ENCODE measurements at regions not wholly inside any gene's neighbourhood (a gene's known extent, or its start where the extent isn't known, plus 50 kb on each side); places are given as distances from the start of the nearest gene placed in this dataset.

DNA sequence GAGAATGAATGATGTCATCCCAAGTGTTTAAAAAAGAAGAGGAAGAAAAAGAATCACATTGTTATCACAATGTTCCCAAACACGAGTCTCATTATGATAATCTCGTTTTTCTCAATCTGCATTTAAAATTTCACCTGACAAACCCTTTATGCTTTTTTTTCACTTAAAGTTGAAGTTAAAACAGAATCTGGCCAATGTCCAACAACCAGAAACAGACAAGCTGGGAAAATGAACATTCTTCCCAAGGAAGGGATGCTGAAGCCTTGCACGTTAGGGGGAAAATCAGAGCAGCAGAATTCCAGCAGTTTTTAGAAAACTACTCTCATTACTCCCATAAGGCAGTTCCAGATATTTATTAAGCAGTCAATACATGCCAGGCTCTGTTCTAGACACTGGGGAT lies 245.3 kb downstream of the TMEM182 start:
- Histone ChIP-seq H3K27ac (ENCODE audit: insufficient read depth, low read length, poor library complexity, severe bottlenecking) (no peak overlapping the region), H3K4me1 (ENCODE audit: control insufficient read depth, insufficient read depth, low read length, poor library complexity, severe bottlenecking) (no peaks in the 10 kb centered on the region), H3K4me3 (ENCODE audit: low read depth, low read length) (no peak overlapping the region), H3K27me3 (ENCODE audit: control insufficient read depth, insufficient read depth, low read length) (no peaks in the 10 kb centered on the region), H3K9me3 (ENCODE audit: control insufficient read depth in 2 of 2, low read length in 2 of 2) (no peaks in the 10 kb centered on the region), H3K36me3 (ENCODE audit: control insufficient read depth, insufficient read depth, low read length) (no peaks in the 10 kb centered on the region)
- H3K9me3 Mint-ChIP-seq, result peaks cover 0 to 6% (median 4%) of the 10 kb centered on the region in 7 donors
- H3K27ac Mint-ChIP-seq, result no peak overlapping the region
- H3K27me3 Mint-ChIP-seq, result no peaks in the 10 kb centered on the region
- no peak overlapping the region for H3K4me3 Mint-ChIP-seq
- no peak for DNase-seq
- ATAC-seq (ENCODE audit: low read depth in 2 of 2), result no peak
- H3K36me3 Mint-ChIP-seq, result no peaks in the 10 kb centered on the region
- H3K4me1 Mint-ChIP-seq, result no peaks in the 10 kb centered on the region

DNA sequence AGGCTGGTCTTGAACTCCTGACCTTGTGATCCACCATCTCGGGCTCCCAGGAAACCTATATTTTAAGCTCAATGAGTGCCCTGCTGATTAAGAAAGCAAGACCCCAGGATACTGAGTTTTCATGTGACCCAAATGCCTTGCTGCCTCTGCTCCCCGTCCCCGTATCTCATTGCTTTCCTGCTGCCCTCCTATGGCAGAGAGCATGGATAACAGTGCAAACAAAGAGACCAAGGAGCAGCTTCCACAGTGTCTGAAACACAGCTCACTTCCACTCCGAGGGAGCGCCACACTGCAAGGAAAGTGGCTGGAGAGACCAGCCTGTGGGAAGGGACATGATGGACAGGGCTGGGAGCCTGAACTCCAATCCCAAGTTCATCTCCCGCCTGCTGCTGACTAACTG lies 246.8 kb downstream of the TMEM182 start:
- H3K4me1 ChIP-seq (ENCODE audit: control insufficient read depth, insufficient read depth, low read length, poor library complexity, severe bottlenecking), result no peaks in the 10 kb centered on the region
- no peaks in the 10 kb centered on the region for H3K36me3 ChIP-seq (ENCODE audit: control insufficient read depth, insufficient read depth, low read length)
- peaks cover 0 to 4% (median 0%) of the 10 kb centered on the region in 7 donors for H3K9me3 Mint-ChIP-seq
- no peaks in the 10 kb centered on the region for H3K27me3 ChIP-seq (ENCODE audit: control insufficient read depth, insufficient read depth, low read length)
- ATAC-seq (ENCODE audit: low read depth in 2 of 2), result no peak
- no peaks in the 10 kb centered on the region for H3K27me3 Mint-ChIP-seq
- H3K36me3 Mint-ChIP-seq, result no peaks in the 10 kb centered on the region
- H3K9me3 ChIP-seq (ENCODE audit: control insufficient read depth in 2 of 2, low read length in 2 of 2), result no peaks in the 10 kb centered on the region
- no peak for DNase-seq
- no peak overlapping the region for H3K4me3 ChIP-seq (ENCODE audit: low read depth, low read length)
- H3K4me1 Mint-ChIP-seq, result no peaks in the 10 kb centered on the region
- H3K4me3 Mint-ChIP-seq, result no peak overlapping the region
- no peak overlapping the region for H3K27ac Mint-ChIP-seq
- H3K27ac ChIP-seq (ENCODE audit: insufficient read depth, low read length, poor library complexity, severe bottlenecking), result no peak overlapping the region

DNA sequence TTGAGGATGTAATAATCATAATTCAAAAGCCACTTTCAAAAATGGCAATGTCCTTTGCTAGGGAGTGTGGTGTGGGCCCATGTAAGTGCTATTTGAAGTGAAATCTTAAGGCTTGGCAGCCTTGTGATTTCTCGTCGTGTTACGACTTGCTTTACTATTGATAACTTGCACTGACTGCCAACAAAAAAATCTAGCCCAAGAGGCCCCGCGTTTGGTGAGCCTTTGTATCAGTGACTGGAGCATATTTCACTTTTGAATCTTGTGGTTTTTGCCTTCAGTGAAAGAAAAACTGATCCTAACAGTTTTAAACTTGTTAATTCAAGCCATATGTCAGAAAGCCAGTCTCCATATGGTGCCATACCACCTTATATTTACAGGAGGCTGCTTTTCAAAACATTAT lies 248.0 kb downstream of the TMEM182 start:
- no peak for ATAC-seq (ENCODE audit: low read depth in 2 of 2)
- Histone ChIP-seq H3K4me1 (ENCODE audit: control insufficient read depth, insufficient read depth, low read length, poor library complexity, severe bottlenecking) (no peaks in the 10 kb centered on the region), H3K4me3 (ENCODE audit: low read depth, low read length) (no peak overlapping the region), H3K9me3 (ENCODE audit: control insufficient read depth in 2 of 2, low read length in 2 of 2) (no peaks in the 10 kb centered on the region), H3K27me3 (ENCODE audit: control insufficient read depth, insufficient read depth, low read length) (no peaks in the 10 kb centered on the region), H3K27ac (ENCODE audit: insufficient read depth, low read length, poor library complexity, severe bottlenecking) (no peak overlapping the region), H3K36me3 (ENCODE audit: control insufficient read depth, insufficient read depth, low read length) (no peaks in the 10 kb centered on the region)
- H3K4me1 Mint-ChIP-seq, result no peaks in the 10 kb centered on the region
- no peak for DNase-seq
- H3K27me3 Mint-ChIP-seq, result no peaks in the 10 kb centered on the region
- H3K36me3 Mint-ChIP-seq, result no peaks in the 10 kb centered on the region
- peaks cover 0 to 2% (median 0%) of the 10 kb centered on the region in 7 donors for H3K9me3 Mint-ChIP-seq
- no peak overlapping the region for H3K4me3 Mint-ChIP-seq
- no peak overlapping the region for H3K27ac Mint-ChIP-seq

DNA sequence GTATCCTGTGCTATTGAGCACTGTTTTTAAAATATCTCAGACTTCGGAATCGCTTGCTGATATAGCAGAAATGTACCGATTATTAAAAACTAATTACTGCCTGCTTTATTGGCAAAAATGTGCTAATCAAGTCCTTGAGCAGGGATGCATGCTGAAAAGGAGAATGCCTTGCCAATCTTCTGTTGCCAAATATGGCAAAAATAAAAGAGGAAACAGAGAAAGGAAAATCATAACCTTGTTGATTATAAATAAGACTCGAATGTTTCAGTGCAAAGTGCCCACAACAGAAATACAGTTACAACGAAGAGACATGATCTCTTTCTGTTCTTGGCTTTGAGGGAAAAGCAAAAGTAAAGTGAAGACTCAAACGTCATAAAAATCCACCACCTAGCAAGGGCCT lies 248.5 kb downstream of the TMEM182 start:
- Mint-ChIP-seq H3K4me1 (no peaks in the 10 kb centered on the region), H3K36me3 (no peaks in the 10 kb centered on the region), H3K4me3 (no peak overlapping the region), H3K27ac (no peak overlapping the region), H3K27me3 (no peaks in the 10 kb centered on the region), H3K9me3 (peaks cover 0 to 2% (median 0%) of the 10 kb centered on the region in 7 donors)
- DNase-seq (no peak), ATAC-seq (ENCODE audit: low read depth in 2 of 2) (no peak)
- H3K4me1 ChIP-seq (ENCODE audit: control insufficient read depth, insufficient read depth, low read length, poor library complexity, severe bottlenecking), result no peaks in the 10 kb centered on the region
- no peaks in the 10 kb centered on the region for H3K9me3 ChIP-seq (ENCODE audit: control insufficient read depth in 2 of 2, low read length in 2 of 2)
- no peaks in the 10 kb centered on the region for H3K27me3 ChIP-seq (ENCODE audit: control insufficient read depth, insufficient read depth, low read length)
- H3K27ac ChIP-seq (ENCODE audit: insufficient read depth, low read length, poor library complexity, severe bottlenecking), result no peak overlapping the region
- no peaks in the 10 kb centered on the region for H3K36me3 ChIP-seq (ENCODE audit: control insufficient read depth, insufficient read depth, low read length)
- H3K4me3 ChIP-seq (ENCODE audit: low read depth, low read length), result no peak overlapping the region

DNA sequence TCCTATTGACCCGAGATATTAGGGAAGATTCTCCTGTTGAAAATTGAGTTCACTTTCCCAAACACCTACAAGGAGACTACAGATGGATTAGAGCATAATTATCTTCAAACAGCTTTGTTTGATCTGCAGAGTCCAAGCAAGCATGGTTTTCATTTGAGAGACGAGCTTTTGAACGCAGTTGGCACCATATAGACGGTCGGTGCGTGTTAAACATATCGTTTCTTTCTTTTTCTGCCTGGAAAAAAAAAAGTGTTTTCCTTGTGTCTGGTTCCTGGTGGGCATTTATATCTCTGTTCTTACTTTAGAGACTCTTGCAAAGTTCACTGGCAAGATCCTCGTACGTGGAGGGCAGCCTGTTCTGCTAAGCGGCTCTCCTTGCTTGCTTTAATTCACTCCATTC lies 248.9 kb downstream of the TMEM182 start:
- H3K4me3 ChIP-seq (ENCODE audit: low read depth, low read length), result no peak overlapping the region
- no peak for ATAC-seq (ENCODE audit: low read depth in 2 of 2)

DNA sequence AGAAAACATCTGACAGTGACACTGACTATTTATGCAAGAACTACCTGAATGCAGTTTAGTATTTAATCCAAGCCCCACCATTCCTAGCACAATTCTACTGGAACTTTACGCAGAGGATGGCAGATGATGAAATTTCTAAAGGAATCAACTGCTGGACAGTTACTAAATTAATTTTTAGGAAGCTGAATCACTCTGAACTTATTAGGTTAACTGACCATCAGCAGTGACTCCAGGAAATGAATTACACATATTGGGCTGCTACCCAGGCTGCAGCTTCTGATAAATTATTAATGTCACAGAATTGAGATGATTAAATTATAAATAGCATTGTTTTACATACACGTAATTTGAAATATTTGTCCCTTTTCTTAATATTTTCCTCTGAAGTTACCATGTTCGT lies 250.8 kb downstream of the TMEM182 start:
- Histone ChIP-seq H3K4me1 (ENCODE audit: control insufficient read depth, insufficient read depth, low read length, poor library complexity, severe bottlenecking) (no peaks in the 10 kb centered on the region), H3K36me3 (ENCODE audit: control insufficient read depth, insufficient read depth, low read length) (no peaks in the 10 kb centered on the region), H3K4me3 (ENCODE audit: low read depth, low read length) (no peak overlapping the region), H3K27ac (ENCODE audit: insufficient read depth, low read length, poor library complexity, severe bottlenecking) (no peak overlapping the region), H3K27me3 (ENCODE audit: control insufficient read depth, insufficient read depth, low read length) (no peaks in the 10 kb centered on the region), H3K9me3 (ENCODE audit: control insufficient read depth in 2 of 2, low read length in 2 of 2) (no peaks in the 10 kb centered on the region)
- no peaks in the 10 kb centered on the region for H3K36me3 Mint-ChIP-seq
- no peak for ATAC-seq (ENCODE audit: low read depth in 2 of 2)
- no peak overlapping the region for H3K27ac Mint-ChIP-seq
- H3K4me1 Mint-ChIP-seq, result no peaks in the 10 kb centered on the region
- H3K4me3 Mint-ChIP-seq, result no peak overlapping the region
- H3K9me3 Mint-ChIP-seq, result peaks cover 0 to 2% (median 0%) of the 10 kb centered on the region in 7 donors
- no peaks in the 10 kb centered on the region for H3K27me3 Mint-ChIP-seq
- no peak for DNase-seq

More for the DNA sequence above, 248.9 kb downstream of the TMEM182 start:
- no peak overlapping the region for H3K27ac ChIP-seq (ENCODE audit: insufficient read depth, low read length, poor library complexity, severe bottlenecking)
- no peaks in the 10 kb centered on the region for H3K27me3 ChIP-seq (ENCODE audit: control insufficient read depth, insufficient read depth, low read length)
- H3K9me3 ChIP-seq (ENCODE audit: control insufficient read depth in 2 of 2, low read length in 2 of 2), result no peaks in the 10 kb centered on the region
- H3K36me3 ChIP-seq (ENCODE audit: control insufficient read depth, insufficient read depth, low read length), result no peaks in the 10 kb centered on the region
- Mint-ChIP-seq H3K4me1 (no peaks in the 10 kb centered on the region), H3K9me3 (peaks cover 0 to 2% (median 0%) of the 10 kb centered on the region in 7 donors), H3K4me3 (no peak overlapping the region), H3K36me3 (no peaks in the 10 kb centered on the region), H3K27me3 (no peaks in the 10 kb centered on the region), H3K27ac (no peak overlapping the region)
- DNase-seq, result no peak
- H3K4me1 ChIP-seq (ENCODE audit: control insufficient read depth, insufficient read depth, low read length, poor library complexity, severe bottlenecking), result no peaks in the 10 kb centered on the region

DNA sequence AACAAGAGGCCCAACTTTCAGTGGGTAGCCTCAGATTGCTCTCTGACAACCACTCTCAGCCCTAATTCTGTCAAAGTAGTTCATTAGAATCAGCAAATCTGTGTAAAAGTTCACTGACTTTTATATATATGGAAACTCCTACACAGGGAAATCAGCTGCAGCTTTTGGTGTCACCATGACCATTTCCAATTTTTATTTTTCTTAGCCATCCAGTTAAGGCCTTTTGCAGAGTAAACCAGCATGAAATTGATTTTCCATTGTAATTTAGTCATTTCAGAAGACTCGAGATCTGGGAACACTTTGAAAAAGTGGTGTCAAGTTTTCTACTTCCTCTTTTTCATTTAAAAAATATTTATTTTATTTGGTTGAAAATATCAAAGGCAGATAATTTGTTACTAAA lies 263.2 kb downstream of the TMEM182 start:
- no peaks in the 10 kb centered on the region for H3K27me3 Mint-ChIP-seq
- Histone ChIP-seq H3K36me3 (ENCODE audit: control insufficient read depth, insufficient read depth, low read length) (no peaks in the 10 kb centered on the region), H3K9me3 (ENCODE audit: control insufficient read depth in 2 of 2, low read length in 2 of 2) (no peaks in the 10 kb centered on the region), H3K27me3 (ENCODE audit: control insufficient read depth, insufficient read depth, low read length) (no peaks in the 10 kb centered on the region), H3K4me1 (ENCODE audit: control insufficient read depth, insufficient read depth, low read length, poor library complexity, severe bottlenecking) (no peaks in the 10 kb centered on the region), H3K4me3 (ENCODE audit: low read depth, low read length) (no peak overlapping the region), H3K27ac (ENCODE audit: insufficient read depth, low read length, poor library complexity, severe bottlenecking) (no peak overlapping the region)
- no peak for DNase-seq
- no peaks in the 10 kb centered on the region for H3K36me3 Mint-ChIP-seq
- ATAC-seq (ENCODE audit: low read depth in 2 of 2), result no peak
- H3K4me1 Mint-ChIP-seq, result no peaks in the 10 kb centered on the region
- H3K27ac Mint-ChIP-seq, result no peak overlapping the region
- H3K9me3 Mint-ChIP-seq, result peaks cover 0 to 5% (median 0%) of the 10 kb centered on the region in 7 donors
- no peak overlapping the region for H3K4me3 Mint-ChIP-seq

DNA sequence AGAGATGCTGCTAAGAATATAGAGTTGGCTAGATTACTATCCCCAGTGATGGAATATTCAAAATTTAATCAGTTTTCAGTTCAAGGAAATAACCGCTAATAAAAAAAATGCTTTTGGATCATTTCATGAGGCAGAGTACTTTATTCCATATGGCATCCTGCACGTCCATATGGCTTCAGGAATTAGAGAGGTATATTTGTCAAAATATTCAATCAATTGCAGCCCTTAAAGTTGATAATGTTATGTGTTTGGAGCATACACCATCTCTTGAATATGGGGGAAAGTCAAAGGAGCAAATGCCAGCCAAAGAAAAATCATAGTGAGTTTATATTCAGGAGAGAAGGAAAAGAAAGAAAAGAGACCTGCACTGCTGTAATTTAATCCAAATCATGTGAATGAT lies 266.4 kb downstream of the TMEM182 start:
- Mint-ChIP-seq H3K36me3 (no peaks in the 10 kb centered on the region), H3K4me1 (no peaks in the 10 kb centered on the region), H3K4me3 (no peak overlapping the region), H3K9me3 (peaks cover 0 to 4% (median 0%) of the 10 kb centered on the region in 7 donors), H3K27me3 (no peaks in the 10 kb centered on the region), H3K27ac (no peak overlapping the region)
- DNase-seq, result no peak
- no peak for ATAC-seq (ENCODE audit: low read depth in 2 of 2)
- H3K27me3 ChIP-seq (ENCODE audit: control insufficient read depth, insufficient read depth, low read length), result no peaks in the 10 kb centered on the region
- H3K36me3 ChIP-seq (ENCODE audit: control insufficient read depth, insufficient read depth, low read length), result no peaks in the 10 kb centered on the region
- H3K27ac ChIP-seq (ENCODE audit: insufficient read depth, low read length, poor library complexity, severe bottlenecking), result no peak overlapping the region
- no peaks in the 10 kb centered on the region for H3K4me1 ChIP-seq (ENCODE audit: control insufficient read depth, insufficient read depth, low read length, poor library complexity, severe bottlenecking)
- no peak overlapping the region for H3K4me3 ChIP-seq (ENCODE audit: low read depth, low read length)
- no peaks in the 10 kb centered on the region for H3K9me3 ChIP-seq (ENCODE audit: control insufficient read depth in 2 of 2, low read length in 2 of 2)
